HG02885 (cell line): ENCODE measurements at regions not wholly inside any gene's neighbourhood (a gene's known extent, or its start where the extent isn't known, plus 50 kb on each side); places are given as distances from the start of the nearest gene placed in this dataset.
A peak's percentile ranks its signal among the peaks of the same experiment; 100 is the strongest.

Source experiments
- ATAC-seq: cut with Tn5 transposase; IDR thresholded peaks from one replicate; pipeline ENCODE4 v1.9.1; 2021; ENCODE audit warnings: mild to moderate bottlenecking; ENCODE audit not compliant: unreplicated experiment, poor library complexity

- no peak for ATAC-seq
These were observed 227.7 kb downstream of the BCOR start for GRCh38 chrX:39869846-39870601.

GRCh38 chrX:39871648-39872047 lies 226.1 kb downstream of the BCOR start:
- ATAC-seq, result no peak

DNA sequence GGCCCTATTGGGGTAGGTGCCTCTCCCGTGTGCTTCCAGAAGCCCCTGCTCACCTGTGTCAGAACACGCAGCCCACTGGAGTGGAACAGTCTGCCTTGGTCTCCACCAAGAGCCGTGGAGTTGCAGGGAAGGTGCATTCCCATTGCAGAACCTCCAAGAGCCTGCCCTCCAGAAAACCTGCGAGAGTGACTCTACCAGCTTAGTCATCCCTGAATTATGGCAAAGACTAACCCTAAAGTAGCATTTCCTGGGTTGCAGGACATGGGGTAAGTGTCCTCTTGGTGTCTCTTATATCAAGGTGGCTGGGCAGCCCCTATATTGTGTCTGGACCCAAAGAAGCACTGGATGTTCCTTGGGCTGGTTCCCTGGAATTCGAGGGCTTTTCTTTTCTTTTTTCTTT lies 224.6 kb downstream of the BCOR start:
- ATAC-seq, result no peak

GRCh38 chrX:39874202-39874816 lies 223.4 kb downstream of the BCOR start:
- peak; percentile 96 for ATAC-seq

DNA sequence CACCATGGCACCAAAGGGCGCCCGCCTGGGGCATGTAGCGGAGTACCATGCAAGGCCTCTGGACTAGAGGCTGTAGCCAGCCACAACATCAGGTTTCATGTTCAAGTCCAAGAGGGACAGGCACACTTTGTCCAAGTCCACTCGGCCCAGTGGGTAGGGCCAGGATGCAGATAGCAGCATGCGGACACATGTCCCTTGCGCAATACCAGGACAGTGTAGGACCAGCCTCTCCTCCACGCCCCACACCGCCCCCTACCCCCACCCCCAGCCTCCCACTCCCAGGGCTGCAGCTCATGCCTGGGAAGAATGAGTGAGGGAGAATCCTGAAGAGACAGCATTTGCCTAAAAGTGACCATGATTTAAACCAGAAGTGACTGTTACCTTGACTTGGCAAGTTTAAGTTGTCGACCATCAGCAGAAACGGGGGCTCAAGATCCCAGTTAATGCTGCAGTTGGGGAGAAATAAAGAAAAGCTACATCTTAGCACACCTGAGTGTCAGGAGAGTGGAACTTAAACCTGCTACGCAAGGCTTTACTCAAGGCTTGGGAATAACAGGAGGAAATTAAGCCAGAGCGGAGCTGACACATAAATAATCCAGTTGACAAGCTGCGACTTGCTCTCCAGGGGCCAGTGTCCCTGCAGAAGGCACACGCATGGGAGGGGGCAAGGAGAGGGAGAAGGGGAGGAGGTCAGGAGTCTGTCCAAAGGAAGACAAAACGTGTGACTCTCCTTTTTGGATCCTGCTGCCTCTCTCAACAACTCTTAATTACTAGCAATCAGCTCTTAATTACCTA lies 221.7 kb downstream of the BCOR start:
- no peak for ATAC-seq

DNA sequence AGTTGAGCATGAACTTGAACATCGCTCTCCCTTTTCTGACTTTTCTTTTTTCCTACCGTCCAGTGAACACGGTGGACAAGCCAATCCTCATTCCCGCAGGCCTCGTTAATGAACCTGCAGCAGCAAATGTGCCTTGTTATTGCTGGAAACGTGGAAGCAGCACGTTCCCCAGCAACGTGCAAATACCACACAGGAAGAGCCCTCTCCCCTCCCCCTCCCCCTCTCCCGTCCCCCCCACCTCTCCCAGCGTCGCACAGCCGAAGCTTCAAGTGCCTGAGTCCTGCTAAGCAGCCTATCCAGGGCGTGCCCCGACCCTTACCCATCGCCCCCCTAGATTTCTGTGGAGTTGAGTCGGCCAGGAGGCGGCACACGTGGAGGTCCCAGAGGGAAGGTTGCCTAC lies 219.9 kb downstream of the BCOR start:
- no peak for ATAC-seq

- no peak for ATAC-seq
These were observed 214.1 kb downstream of the BCOR start for GRCh38 chrX:39883666-39884065.

DNA sequence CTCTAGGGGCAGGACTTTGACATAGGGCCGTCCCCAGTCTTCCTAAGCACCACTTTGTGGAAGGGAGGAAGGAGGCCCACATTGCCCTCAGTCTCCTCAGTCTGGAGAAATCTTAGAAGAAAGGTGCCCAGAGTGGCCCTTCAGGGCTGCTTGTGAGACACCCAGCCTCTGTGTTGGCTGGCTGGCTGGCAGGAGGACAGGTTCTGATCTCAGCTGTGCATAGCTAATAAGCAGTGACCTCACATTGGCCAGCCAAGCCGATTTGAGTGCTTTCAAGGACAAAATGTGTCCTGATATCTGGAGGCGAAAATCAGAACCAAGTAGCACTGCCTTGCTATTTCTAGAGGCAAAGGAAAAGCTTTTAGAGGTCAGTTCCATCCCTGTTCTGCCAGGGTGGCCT lies 211.5 kb downstream of the BCOR start:
- no peak for ATAC-seq

DNA sequence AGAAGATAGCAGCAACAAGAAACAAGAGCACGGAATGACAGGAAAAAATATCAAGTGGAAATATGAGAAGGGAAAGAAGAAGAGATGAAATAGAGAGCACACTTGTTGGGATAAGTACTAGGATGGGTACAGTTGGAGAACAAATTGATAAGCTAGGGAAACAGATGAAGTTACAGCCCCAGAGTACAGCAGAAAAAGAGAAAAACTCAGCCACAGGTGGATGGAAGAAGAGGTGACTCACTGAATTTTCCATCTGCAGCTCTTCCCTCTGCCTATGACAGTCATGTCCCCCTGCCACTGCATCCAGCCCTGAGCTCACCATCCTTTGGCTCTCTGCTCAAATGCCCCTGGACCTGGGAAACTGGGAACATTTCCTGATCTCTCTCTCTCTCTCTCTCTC lies 209.0 kb downstream of the BCOR start:
- ATAC-seq, result no peak

GRCh38 chrX:39889704-39890103 lies 208.1 kb downstream of the BCOR start:
- ATAC-seq, result no peak

DNA sequence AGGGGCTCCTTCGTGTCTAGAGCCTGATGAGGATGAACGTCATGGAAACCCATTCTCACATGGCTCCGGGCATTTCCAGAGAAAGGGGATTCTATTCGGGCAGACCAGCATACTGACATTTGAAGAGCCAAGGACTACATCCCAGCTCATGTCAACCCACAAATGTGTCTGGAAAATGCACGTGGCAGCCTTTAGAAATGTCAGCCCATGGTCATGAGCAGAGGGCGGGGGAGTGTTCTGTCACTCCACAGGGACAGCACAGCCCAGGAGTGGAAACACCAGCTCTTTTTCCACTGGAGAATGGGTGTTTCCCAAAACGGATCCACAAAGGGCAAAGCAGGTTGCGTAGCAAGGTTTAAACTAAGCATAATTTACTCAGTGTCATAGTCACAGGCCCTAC lies 207.0 kb downstream of the BCOR start:
- no peak for ATAC-seq

DNA sequence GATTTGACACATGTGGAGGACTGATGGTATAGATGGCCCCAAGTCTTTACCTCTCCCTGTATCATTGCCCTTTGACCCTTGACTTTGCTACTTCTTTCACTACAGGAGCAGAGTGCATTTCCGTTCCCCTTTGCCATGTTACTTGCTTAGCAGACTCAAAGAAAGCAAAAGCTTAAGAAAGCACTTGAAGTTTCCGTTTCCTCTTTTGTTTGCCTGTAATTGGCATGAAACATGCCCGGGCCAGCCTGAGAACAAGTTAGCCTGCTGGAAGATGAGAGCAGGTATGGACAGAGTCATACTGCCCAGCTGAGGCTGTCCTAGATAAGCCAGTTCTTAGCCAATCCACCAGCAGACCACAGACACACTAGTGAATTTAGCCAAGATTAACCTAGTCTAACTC lies 206.0 kb downstream of the BCOR start:
- ATAC-seq, result no peak

- no peak for ATAC-seq
These were observed 204.1 kb downstream of the BCOR start for GRCh38 chrX:39893417-39894338.

DNA sequence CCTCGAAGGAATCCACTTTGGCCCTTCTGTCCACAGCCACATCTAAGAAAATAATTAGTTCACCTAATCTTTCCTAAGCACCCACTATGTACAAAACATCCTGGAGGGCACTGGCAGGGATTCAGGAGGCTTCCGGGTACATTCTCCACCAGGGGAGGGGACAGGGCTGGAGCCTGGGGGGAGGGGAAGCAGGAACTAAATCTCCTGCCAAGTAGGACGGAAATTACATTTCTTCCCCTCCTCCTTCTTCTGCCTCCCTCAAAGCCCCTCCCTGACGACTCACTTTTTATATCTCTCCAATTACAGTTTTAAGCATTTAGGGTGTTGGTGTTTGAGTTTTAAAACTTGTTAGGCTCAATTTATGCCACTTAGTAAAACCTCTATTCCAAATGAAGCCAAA lies 203.1 kb downstream of the BCOR start:
- ATAC-seq, result no peak

DNA sequence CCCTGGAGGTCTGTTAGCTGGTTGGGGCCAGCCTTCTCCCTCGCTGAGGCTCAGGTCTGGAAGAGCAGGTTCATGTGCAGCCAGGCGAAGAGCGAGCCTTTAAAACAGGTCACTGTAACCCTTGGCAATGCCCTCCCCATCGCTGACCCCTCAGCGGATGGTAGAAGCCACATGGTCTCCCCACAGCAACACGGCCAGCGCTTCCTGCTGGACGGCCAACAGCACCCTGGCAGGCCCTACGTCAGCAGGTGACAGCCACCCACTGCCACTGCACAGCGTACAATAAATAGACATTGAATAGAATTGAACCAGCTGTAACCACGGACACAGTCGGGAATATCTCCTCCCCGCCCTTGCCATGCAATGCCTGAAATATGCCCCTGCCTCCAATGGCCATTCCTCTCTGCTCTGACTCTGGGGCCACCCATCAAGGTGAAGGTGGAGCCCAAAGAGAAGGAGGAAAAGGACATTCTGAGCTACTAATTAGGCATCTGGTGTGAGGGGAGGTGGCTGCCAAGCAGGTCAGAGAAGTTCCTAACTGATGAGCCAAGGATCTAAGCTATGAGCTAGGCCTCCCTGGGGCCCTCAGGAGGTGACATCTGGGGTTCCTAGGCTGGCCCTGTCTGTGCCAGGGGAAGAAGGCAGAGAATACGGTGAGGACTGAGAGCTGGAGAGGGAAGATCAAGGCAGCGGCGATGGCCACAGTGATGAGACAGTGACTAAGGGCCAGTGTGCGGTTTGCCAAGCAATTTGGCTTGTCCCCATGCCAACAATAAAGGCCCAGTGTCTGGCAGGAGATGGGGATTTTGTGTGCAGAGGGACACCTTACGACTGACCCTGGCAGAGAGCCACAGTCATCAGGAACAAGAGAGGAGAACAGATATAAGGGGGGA lies 202.3 kb downstream of the BCOR start:
- ATAC-seq, result no peak

- no peak for ATAC-seq
These were observed 200.6 kb downstream of the BCOR start for GRCh38 chrX:39896951-39897740.

DNA sequence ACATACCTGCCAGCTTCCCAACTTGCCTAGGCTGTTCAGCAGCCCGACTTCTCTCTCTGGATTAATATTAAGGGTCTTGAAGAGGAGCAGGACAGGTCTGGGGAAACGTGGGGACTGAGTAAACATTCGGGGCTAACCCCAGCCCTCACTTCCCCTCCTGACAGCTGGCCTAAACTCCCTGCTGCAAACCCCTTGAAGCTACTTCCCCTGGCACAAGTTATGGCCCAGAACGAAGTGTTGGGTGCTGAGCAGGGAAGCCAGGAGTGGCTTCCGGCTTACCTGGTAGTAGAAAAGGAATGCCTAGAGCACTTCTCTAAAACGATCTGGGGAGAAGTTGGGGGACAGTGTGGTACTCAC lies 200.0 kb downstream of the BCOR start:
- no peak for ATAC-seq

GRCh38 chrX:39898147-39898546 lies 199.6 kb downstream of the BCOR start:
- ATAC-seq, result no peak

- no peak for ATAC-seq
These were observed 198.7 kb downstream of the BCOR start for GRCh38 chrX:39899059-39899458.
